ENCODE measurements at regions not wholly inside any gene's neighbourhood (a gene's known extent, or its start where the extent isn't known, plus 50 kb on each side); places are given as distances from the start of the nearest gene placed in this dataset.

DNA sequence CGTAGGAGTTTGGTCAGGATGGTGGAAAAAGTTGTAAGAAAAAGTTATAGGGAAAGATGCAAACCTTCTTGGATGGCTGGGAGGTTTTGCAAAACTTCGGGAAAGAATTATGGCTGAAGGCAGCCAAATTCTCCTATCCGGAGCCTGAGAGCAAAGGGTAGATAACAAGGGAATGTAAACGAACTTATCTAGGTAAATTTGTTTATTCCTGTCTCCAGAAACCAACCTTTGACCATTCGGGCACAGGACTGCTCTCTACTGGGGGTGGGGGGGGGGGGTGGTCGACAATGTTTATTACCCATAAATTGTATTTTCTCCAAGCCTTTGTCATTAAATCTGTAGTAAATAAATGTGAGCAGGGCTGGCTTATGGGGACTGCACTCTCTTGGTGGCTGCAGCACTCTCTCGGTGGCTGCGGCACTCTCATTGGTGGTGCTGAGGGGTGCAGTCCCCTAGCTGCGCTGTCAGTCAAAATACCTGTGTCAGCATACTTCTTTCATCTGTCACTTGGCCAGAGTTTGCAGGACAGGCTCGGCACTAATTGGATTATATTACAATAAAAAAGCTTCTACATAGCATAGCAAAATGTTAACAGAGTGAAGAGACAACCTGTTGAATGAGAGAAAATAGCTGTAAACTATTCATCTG lies 827.8 kb downstream of the SH3BGRL start:
- POLR2A ChIA-PET (ENCODE audit: unreplicated experiment): no interaction called here
- no peak overlapping the region for H3K27ac ChIP-seq (ENCODE audit: insufficient read depth, low read length)
- no peak overlapping the region for H4K5ac ChIP-seq (ENCODE audit: low read depth, low read length)
- TF ChIP-seq SMC3 (IDR thresholded peaks at IDR 0.05; ENCODE audit: low read depth, low read length) (no peak), MAZ (IDR thresholded peaks at IDR 0.05; ENCODE audit: borderline replicate concordance, low read depth, low read length) (no peak), CHD1 (IDR thresholded peaks at IDR 0.05; ENCODE audit: low read depth, low read length) (no peak), RFX5 (IDR thresholded peaks at IDR 0.05; ENCODE audit: low read depth, low read length) (no peak), MAFK (IDR thresholded peaks at IDR 0.05; ENCODE audit: low read depth, low read length) (no peak), BHLHE40 (IDR thresholded peaks at IDR 0.05; ENCODE audit: low read depth, low read length) (no peak), POLR2A (IDR thresholded peaks at IDR 0.05; ENCODE audit: low read depth, low read length) (no peak), RAD21 (IDR thresholded peaks at IDR 0.05; ENCODE audit: low read length) (no peak), FOS (IDR thresholded peaks at IDR 0.05; ENCODE audit: low read depth, low read length) (no peak), CEBPB (IDR thresholded peaks at IDR 0.05; ENCODE audit: low read depth, low read length) (no peak)
- TF ChIP-seq, protein P1, sequence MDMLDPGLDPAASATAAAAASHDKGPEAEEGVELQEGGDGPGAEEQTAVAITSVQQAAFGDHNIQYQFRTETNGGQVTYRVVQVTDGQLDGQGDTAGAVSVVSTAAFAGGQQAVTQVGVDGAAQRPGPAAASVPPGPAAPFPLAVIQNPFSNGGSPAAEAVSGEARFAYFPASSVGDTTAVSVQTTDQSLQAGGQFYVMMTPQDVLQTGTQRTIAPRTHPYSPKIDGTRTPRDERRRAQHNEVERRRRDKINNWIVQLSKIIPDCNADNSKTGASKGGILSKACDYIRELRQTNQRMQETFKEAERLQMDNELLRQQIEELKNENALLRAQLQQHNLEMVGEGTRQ (IDR thresholded peaks at IDR 0.05; ENCODE audit: low read depth, low read length): no peak
- TF ChIP-seq, protein P2, sequence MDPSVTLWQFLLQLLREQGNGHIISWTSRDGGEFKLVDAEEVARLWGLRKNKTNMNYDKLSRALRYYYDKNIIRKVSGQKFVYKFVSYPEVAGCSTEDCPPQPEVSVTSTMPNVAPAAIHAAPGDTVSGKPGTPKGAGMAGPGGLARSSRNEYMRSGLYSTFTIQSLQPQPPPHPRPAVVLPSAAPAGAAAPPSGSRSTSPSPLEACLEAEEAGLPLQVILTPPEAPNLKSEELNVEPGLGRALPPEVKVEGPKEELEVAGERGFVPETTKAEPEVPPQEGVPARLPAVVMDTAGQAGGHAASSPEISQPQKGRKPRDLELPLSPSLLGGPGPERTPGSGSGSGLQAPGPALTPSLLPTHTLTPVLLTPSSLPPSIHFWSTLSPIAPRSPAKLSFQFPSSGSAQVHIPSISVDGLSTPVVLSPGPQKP (IDR thresholded peaks at IDR 0.05; ENCODE audit: borderline replicate concordance, low read depth, low read length): no peak
- TF ChIP-seq, protein P3, sequence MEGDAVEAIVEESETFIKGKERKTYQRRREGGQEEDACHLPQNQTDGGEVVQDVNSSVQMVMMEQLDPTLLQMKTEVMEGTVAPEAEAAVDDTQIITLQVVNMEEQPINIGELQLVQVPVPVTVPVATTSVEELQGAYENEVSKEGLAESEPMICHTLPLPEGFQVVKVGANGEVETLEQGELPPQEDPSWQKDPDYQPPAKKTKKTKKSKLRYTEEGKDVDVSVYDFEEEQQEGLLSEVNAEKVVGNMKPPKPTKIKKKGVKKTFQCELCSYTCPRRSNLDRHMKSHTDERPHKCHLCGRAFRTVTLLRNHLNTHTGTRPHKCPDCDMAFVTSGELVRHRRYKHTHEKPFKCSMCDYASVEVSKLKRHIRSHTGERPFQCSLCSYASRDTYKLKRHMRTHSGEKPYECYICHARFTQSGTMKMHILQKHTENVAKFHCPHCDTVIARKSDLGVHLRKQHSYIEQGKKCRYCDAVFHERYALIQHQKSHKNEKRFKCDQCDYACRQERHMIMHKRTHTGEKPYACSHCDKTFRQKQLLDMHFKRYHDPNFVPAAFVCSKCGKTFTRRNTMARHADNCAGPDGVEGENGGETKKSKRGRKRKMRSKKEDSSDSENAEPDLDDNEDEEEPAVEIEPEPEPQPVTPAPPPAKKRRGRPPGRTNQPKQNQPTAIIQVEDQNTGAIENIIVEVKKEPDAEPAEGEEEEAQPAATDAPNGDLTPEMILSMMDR (conservative IDR thresholded peaks at IDR 0.05; ENCODE audit: low read depth, low read length): no peak
- no peak overlapping the region for H2BK5ac ChIP-seq (ENCODE audit: low read depth, low read length, poor library complexity, severe bottlenecking)
- DNase-seq: no peak
- H3K18ac ChIP-seq (ENCODE audit: low read depth, low read length): no peak overlapping the region
- H3K14ac ChIP-seq (replicated peaks; ENCODE audit: low read depth, low read length): no peak overlapping the region
- in situ Hi-C loops (cut with MboI; ENCODE audit: low sequenced_read_pairs): no loop called here
- dilution Hi-C loops (cut with HindIII; ENCODE audit: low sequenced_read_pairs, unreplicated experiment): no loop called here
- intact Hi-C loops (cut with micrococcal nuclease): no loop called here
- CTCF ChIA-PET: no interaction called here
- no peak overlapping the region for H2AK5ac ChIP-seq (ENCODE audit: low read depth, low read length)
- H3K4me1 ChIP-seq (ENCODE audit: control insufficient read depth, insufficient read depth, low read length): no peaks in the 10 kb centered on the region
- H4K8ac ChIP-seq (ENCODE audit: low read depth in 2 of 2, low read length in 2 of 2): no peak overlapping the region
- H3K9ac ChIP-seq (ENCODE audit: low read depth, low read length): no peak overlapping the region
- no peak overlapping the region for H3K56ac ChIP-seq (ENCODE audit: extremely low read depth, insufficient read depth, low read length)
- H3K4me2 ChIP-seq (ENCODE audit: low read depth, low read length): no peak overlapping the region
- H3K4me3 ChIP-seq (ENCODE audit: insufficient read depth, low read depth, low read length): no peak overlapping the region
- no peak overlapping the region for H2AFZ ChIP-seq (replicated peaks; ENCODE audit: low read length, poor library complexity)
- no peaks in the 10 kb centered on the region for H3K27me3 ChIP-seq (ENCODE audit: control insufficient read depth, insufficient read depth, low read length)
- H4K20me1 ChIP-seq (ENCODE audit: insufficient read depth, low read length): no peaks in the 10 kb centered on the region
- ATAC-seq (ENCODE audit: low read depth): no peak
- H2AK9ac ChIP-seq (replicated peaks; ENCODE audit: low read depth, low read length, poor library complexity): no peak overlapping the region
- no CpG with 5 or more reads among the region's 10 CpGs for WGBS, 2 experiments (ENCODE audit: extremely low coverage in 2 of 2, insufficient read length in 1 of 2)
- H3K4ac ChIP-seq (ENCODE audit: low read depth, low read length): no peak overlapping the region
- H3K9me3 ChIP-seq (ENCODE audit: control insufficient read depth, insufficient read depth, low read length): peaks cover 3% of the 10 kb centered on the region; the same call in 1 of the 2 replicates
- no peak overlapping the region for H2BK20ac ChIP-seq (ENCODE audit: low read depth, low read length)
- no peaks in the 10 kb centered on the region for H3K79me1 ChIP-seq (ENCODE audit: low read depth in 1 of 2, low read length in 2 of 2)
- BruUV-seq (replicated peaks): no TSS peak
- H3K36me3 ChIP-seq (ENCODE audit: control insufficient read depth, insufficient read depth, low read length): no peaks in the 10 kb centered on the region
- H3K9me1 ChIP-seq (ENCODE audit: insufficient read depth, low read length): no peaks in the 10 kb centered on the region
- no peak overlapping the region for H2BK120ac ChIP-seq (ENCODE audit: low read depth, low read length)
- no peak overlapping the region for H2BK15ac ChIP-seq (ENCODE audit: low read depth, low read length)
- no peak overlapping the region for H3K23ac ChIP-seq (ENCODE audit: low read depth, low read length)
- H4K91ac ChIP-seq (ENCODE audit: insufficient read depth, low read depth, low read length): no peak overlapping the region
